K562 (cell line): ENCODE measurements at regions not wholly inside any gene's neighbourhood (a gene's known extent, or its start where the extent isn't known, plus 50 kb on each side); places are given as distances from the start of the nearest gene placed in this dataset.

ENCODE experiments used
- ATAC-seq: fragments of 200-7000 bp; cut with Tn5 transposase; 3 replicates; pipeline ENCODE4 v1.9.1; 2020; ENCODE audit warnings: moderate library complexity
- BruUV-seq: library from RNA; stranded (reverse); fragments of 400-500 nt; replicated peaks from 2 replicates; lab custom pipeline; 2021; lab: Mats Ljungman, UMichigan
- CTCF ChIA-PET: fragments of 300-600 bp; formaldehyde crosslinking; extraction: SDS; loops from one replicate; lab custom pipeline; 2021; ENCODE audit warnings: low intra/inter-chr PET ratio; lab: Yijun Ruan, JAX
- POLR2A ChIA-PET: fragments of 300-600, 350-650 bp; sonication (Branson Sonifier 250); formaldehyde crosslinking; extraction: SDS; loops from one replicate; lab custom pipeline; 2021; ENCODE audit warnings: antibody characterized with exemption, inconsistent platforms; lab: Yijun Ruan, JAX
- DNase-seq, 4 experiments: peaks; one replicate each; pipeline versions ENCODE4 v3.0.0 to v3.0.0-alpha.2; 2011 to 2018; ENCODE audit warnings: low spot score in 3 of 4, mixed read lengths in 3 of 4; ENCODE audit errors: extremely low read depth in 1 of 4
- FAIRE-seq: peaks from 2 replicates; lab custom pipeline; 2011; peaks lifted over from hg19 to GRCh38; lab: Jason Lieb, UNC
- H2AFZ ChIP-seq: 2 replicates; pipeline ENCODE4 v1.6.0; 2011; ENCODE audit warnings: low read depth, low read length, control low read depth, inconsistent platforms
- H3K27ac ChIP-seq: fragments of 200-600 bp; 3 replicates; pipeline ENCODE4 v1.8.0; 2011; ENCODE audit warnings: low read depth, mild to moderate bottlenecking, control low read depth, inconsistent platforms, low read length, moderate library complexity, mixed read lengths; ENCODE audit errors: extremely low read depth
- H3K27me3 ChIP-seq, 2 experiments: fragments of 300-600 bp in 1 of 2; 2 replicates in 1 of 2; 3 replicates in 1 of 2; pipeline versions ENCODE4 v1.6.0 to v1.8.0; 2011; ENCODE audit warnings: inconsistent platforms in 2 of 2, low read length in 2 of 2, mild to moderate bottlenecking in 1 of 2, mixed read lengths in 1 of 2, moderate library complexity in 1 of 2; ENCODE audit not compliant: control insufficient read depth in 2 of 2, insufficient read depth in 2 of 2
- H3K36me3 ChIP-seq: fragments of 300-600 bp; 3 replicates; pipeline ENCODE4 v1.8.0; 2011; ENCODE audit warnings: mild to moderate bottlenecking, low read length, inconsistent platforms; ENCODE audit not compliant: control insufficient read depth, insufficient read depth
- H3K4me1 ChIP-seq, 2 experiments: fragments of 200-600 bp in 1 of 2; replicated peaks in 1 of 2; 2 replicates in 1 of 2; 3 replicates in 1 of 2; pipeline versions ENCODE4 v1.5.1 to v1.8.0; 2011; ENCODE audit warnings: inconsistent platforms in 2 of 2, low read length in 2 of 2, mild to moderate bottlenecking in 1 of 2, mixed read lengths in 1 of 2, moderate library complexity in 1 of 2; ENCODE audit not compliant: control insufficient read depth in 2 of 2, insufficient read depth in 2 of 2
- H3K4me2 ChIP-seq: 2 replicates; pipeline ENCODE4 v1.6.1; 2011; ENCODE audit warnings: low read length, control low read depth, inconsistent platforms, mixed read lengths; ENCODE audit not compliant: insufficient read depth
- H3K4me3 ChIP-seq: fragments of 200-600 bp; sonication (generic), shearing (Covaris generic); 2 replicates; pipeline ENCODE4 v1.5.1; 2016; ENCODE audit warnings: control low read depth, inconsistent platforms
- H3K79me2 ChIP-seq: fragments of 200-600 bp; 3 replicates; pipeline ENCODE4 v1.8.0; 2011; ENCODE audit warnings: low read length, inconsistent platforms; ENCODE audit not compliant: control insufficient read depth, insufficient read depth
- H3K9ac ChIP-seq, 2 experiments: 2 replicates each; pipeline versions ENCODE4 v1.6.0 to v1.6.1; 2011; ENCODE audit warnings: low read depth in 2 of 2, low read length in 2 of 2, control low read depth in 1 of 2, inconsistent platforms in 1 of 2, mild to moderate bottlenecking in 1 of 2, mixed read lengths in 1 of 2; ENCODE audit not compliant: insufficient read depth in 1 of 2
- H3K9me1 ChIP-seq: one replicate; pipeline ENCODE4 v1.6.0; 2011; ENCODE audit warnings: inconsistent platforms, mild to moderate bottlenecking, low read length, moderate library complexity; ENCODE audit not compliant: control insufficient read depth, insufficient read depth
- H3K9me3 ChIP-seq: replicated peaks from 2 replicates; pipeline ENCODE4 v1.5.1; 2011; ENCODE audit warnings: low read depth, low read length, inconsistent platforms; ENCODE audit not compliant: control insufficient read depth, insufficient read depth
- H4K20me1 ChIP-seq: replicated peaks from 2 replicates; pipeline ENCODE4 v1.6.1; 2011; ENCODE audit warnings: low read length, inconsistent platforms, mixed read lengths; ENCODE audit not compliant: control insufficient read depth, insufficient read depth
- DDX20 ChIP-seq: fragments of 450-650 bp; IDR thresholded peaks from 2 replicates; pipeline ENCODE4 v1.6.1; 2016; ENCODE audit warnings: missing genetic modification characterization, low read depth, mild to moderate bottlenecking, missing compliant biosample characterization, moderate library complexity
- FOXM1 ChIP-seq, 2 experiments: fragments of 450-650 bp in 1 of 2; sonication (generic) in 1 of 2; formaldehyde crosslinking in 1 of 2; IDR thresholded peaks; 2 replicates each; pipeline versions ENCODE4 v1.6.1 to v1.9.0; 2017 to 2022; ENCODE audit warnings: low read depth in 2 of 2, mild to moderate bottlenecking in 2 of 2, missing genetic modification reagents in 1 of 2, moderate library complexity in 1 of 2
- KDM5B ChIP-seq: fragments of 200-600 bp; sonication (generic); IDR thresholded peaks from 2 replicates; pipeline ENCODE4 v1.6.1; 2012; ENCODE audit warnings: low read depth, mild to moderate bottlenecking, moderate library complexity, low read length, control low read depth, inconsistent platforms; ENCODE audit not compliant: insufficient replicate concordance
- KLF16 ChIP-seq: IDR thresholded peaks from 2 replicates; pipeline ENCODE4 v1.6.1; 2016; ENCODE audit warnings: antibody characterized with exemption
- MIER1 ChIP-seq: fragments of 450-650 bp; IDR thresholded peaks from 2 replicates; pipeline ENCODE4 v1.6.1; 2016; ENCODE audit warnings: antibody characterized with exemption, mild to moderate bottlenecking, low read depth
- MTA3 ChIP-seq: fragments of 450-650 bp; formaldehyde crosslinking; IDR thresholded peaks from 2 replicates; pipeline ENCODE4 v1.6.1; 2017; ENCODE audit warnings: mild to moderate bottlenecking, borderline replicate concordance
- NR1H2 ChIP-seq: sonication (generic); formaldehyde crosslinking; IDR thresholded peaks from 2 replicates; pipeline ENCODE4 v1.4.0; 2020; ENCODE audit warnings: mild to moderate bottlenecking, missing genetic modification reagents
- PCBP2 ChIP-seq: fragments of 200-400 bp; formaldehyde crosslinking; IDR thresholded peaks from 2 replicates; pipeline ENCODE4 v1.6.1; 2018; ENCODE audit warnings: low read length, low read depth, mild to moderate bottlenecking, moderate library complexity; ENCODE audit not compliant: poor library complexity, severe bottlenecking
- RBM39 ChIP-seq: fragments of 200-400 bp; formaldehyde crosslinking; optimal IDR thresholded peaks from 2 replicates; pipeline ENCODE3; 2018; ENCODE audit warnings: low read depth, low read length
- SIN3B ChIP-seq: fragments of 450-650 bp; IDR thresholded peaks from 2 replicates; pipeline ENCODE4 v1.6.1; 2017; ENCODE audit warnings: low read depth, mild to moderate bottlenecking, moderate library complexity
- TAL1 ChIP-seq: fragments of 450-650 bp; IDR thresholded peaks from 2 replicates; pipeline ENCODE4 v1.6.1; 2016; ENCODE audit warnings: mild to moderate bottlenecking
- TCFL5 ChIP-seq: fragments of 250-450 bp; sonication (Bioruptor Pico); conservative IDR thresholded peaks from 2 replicates; pipeline ENCODE4 v1.6.1; 2021; ENCODE audit warnings: mild to moderate bottlenecking, moderate library complexity, matching md5 sums
- ZNF140 ChIP-seq: fragments of 250-450 bp; sonication (Bioruptor Pico); IDR thresholded peaks from 2 replicates; pipeline ENCODE4 v1.8.0; 2021; ENCODE audit warnings: moderate library complexity, mild to moderate bottlenecking, inconsistent platforms
- ZNF263 ChIP-seq: sonication (generic); formaldehyde crosslinking; IDR thresholded peaks from 2 replicates; pipeline ENCODE4 v1.8.0; 2022; ENCODE audit warnings: mild to moderate bottlenecking, missing genetic modification reagents, borderline replicate concordance
- ZNF449 ChIP-seq: fragments of 250-450 bp; sonication (Bioruptor Pico); IDR thresholded peaks from 2 replicates; pipeline ENCODE4 v1.8.0; 2022; ENCODE audit warnings: moderate library complexity, mild to moderate bottlenecking, inconsistent platforms
- ZNF561 ChIP-seq: fragments of 450-650 bp; formaldehyde crosslinking; conservative IDR thresholded peaks from 2 replicates; pipeline ENCODE4 v1.4.0; 2020; ENCODE audit warnings: mild to moderate bottlenecking, moderate library complexity
- ZNF695 ChIP-seq: fragments of 450-650 bp; formaldehyde crosslinking; IDR thresholded peaks from 2 replicates; pipeline ENCODE4 v1.4.0; 2020; ENCODE audit warnings: mild to moderate bottlenecking, moderate library complexity
- WGBS: fragments of 100-300 bp; shearing (Covaris generic); methylation state at CpG from one replicate; pipeline ENCODE4 v1.1.6; 2016; ENCODE audit warnings: low coverage, mixed read lengths; ENCODE audit not compliant: insufficient coverage; ENCODE audit errors: missing lambda C conversion rate; 5-methylcytosine and 5-hydroxymethylcytosine counted together
- in situ Hi-C: fragments of 300-500 bp; cut with MboI; formaldehyde crosslinking; loops from 4 replicates; pipeline ENCODE4 v1.15.0; 2018; ENCODE audit warnings: inconsistent platforms, mixed read lengths
- intact Hi-C: fragments of 100-400 bp; cut with micrococcal nuclease; formaldehyde crosslinking; loops from 2 replicates; pipeline ENCODE4 v1.14.2; 2022

DNA sequence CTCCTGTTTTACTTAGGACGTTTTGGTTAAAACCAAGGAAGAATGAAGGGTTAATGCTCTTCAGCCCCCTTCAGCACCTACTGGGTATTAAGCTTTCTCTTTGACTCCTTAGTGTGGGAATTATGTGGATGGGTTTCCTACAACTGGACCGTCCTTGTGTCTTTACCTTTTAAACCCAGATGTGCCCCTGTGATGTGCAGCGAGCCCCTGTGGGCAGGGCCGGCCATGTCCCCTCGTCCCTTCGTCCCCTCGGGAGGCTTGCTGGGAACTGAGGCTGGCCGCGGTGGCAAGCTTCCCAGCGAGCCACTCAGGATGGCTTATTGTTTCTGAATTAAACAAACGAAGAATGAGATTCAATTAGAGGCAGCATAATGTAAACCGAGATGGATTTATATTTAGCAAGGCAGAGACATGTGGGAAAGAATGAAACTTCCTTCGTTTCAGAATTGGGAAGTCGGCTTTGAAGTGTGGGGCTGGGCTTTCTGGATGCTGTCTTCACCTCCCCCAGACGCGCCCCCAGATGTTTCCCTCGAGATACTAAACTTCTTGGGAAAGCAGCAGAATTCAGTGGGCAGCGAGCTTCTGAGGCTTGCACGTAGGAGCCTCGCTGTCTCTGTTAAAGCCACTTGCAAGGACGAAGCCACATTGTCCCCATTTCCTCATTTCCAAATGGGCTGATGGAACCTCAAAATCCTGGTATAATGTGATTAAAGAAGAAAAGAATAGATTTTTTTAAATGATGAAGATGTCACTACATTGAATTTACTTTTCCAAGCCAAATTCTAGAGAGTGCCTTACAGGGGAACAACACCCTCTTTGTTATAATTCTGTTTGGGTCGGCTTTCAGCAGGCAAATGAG, 146.0 kb downstream of the VAPA start (continued):
- TF ChIP-seq ZNF263: no peak

DNA sequence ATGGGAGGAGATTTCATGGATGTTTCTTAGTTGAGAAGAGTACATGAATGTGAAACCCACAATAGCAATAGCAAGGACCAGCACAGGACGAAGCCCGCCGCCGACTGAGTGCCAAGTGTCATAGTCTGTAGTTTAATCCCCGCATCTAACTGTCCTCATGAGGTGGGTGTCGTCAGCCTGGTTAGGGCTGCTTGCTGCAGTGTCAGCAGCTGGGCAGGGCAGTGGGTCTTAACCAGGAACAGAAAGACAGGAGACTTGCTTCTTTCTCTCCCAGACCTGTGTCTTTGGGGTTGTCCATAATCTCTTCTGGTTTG, 146.6 kb downstream of the VAPA start:
- H4K20me1 ChIP-seq: no peaks in the 10 kb centered on the region
- WGBS: 1% methylated on average over 6 of the region's 6 CpGs
- no TSS peak for BruUV-seq
- intact Hi-C loops (no loop called here), in situ Hi-C loops (no loop called here)
- H3K9me3 ChIP-seq: no peaks in the 10 kb centered on the region
- no peak overlapping the region for H3K9ac ChIP-seq
- H3K27me3 ChIP-seq: peaks cover 47 to 58% of the 10 kb centered on the region in 2 experiments
- ATAC-seq: 0 out of 3 replicates have a peak, but pooled peaks have one; percentile 38
- 0 out of 5 replicates have a peak, but pooled peaks cover 0 to 4% of the 10 kb centered on the region in 2 experiments for H3K4me1 ChIP-seq
- H3K4me2 ChIP-seq: no peak overlapping the region
- no peak overlapping the region for H2AFZ ChIP-seq
- H3K4me3 ChIP-seq: no peak overlapping the region
- no peak for DNase-seq
- no peak overlapping the region for H3K27ac ChIP-seq
- ChIA-PET CTCF (no interaction called here), POLR2A (interaction anchor here (0.7 to 1.4 kb wide), 2 partner anchors 47 to 101 kb away, joined by 3 to 5 read pairs; no protein-coding TSS in a partner anchor)
- no peaks in the 10 kb centered on the region for H3K36me3 ChIP-seq
- H3K79me2 ChIP-seq: no peaks in the 10 kb centered on the region
- no peak for FAIRE-seq
- no peak for TF ChIP-seq MIER1
- TF ChIP-seq ZNF140: no peak
- TF ChIP-seq DDX20: no peak
- no peak for TF ChIP-seq ZNF561
- no peak for TF ChIP-seq KLF16
- no peak for TF ChIP-seq ZNF449 (CRISPR knock-in tag)
- TF ChIP-seq FOXM1 (IDR thresholded peaks at IDR 0.05; ENCODE audit: low read depth): no peak
- TF ChIP-seq FOXM1 (CRISPR knock-in tag; IDR thresholded peaks at IDR 0.05; ENCODE audit: low read depth): no peak
- TF ChIP-seq TAL1: no peak
- TF ChIP-seq TCFL5 (CRISPR knock-in tag): no peak
- no peak for TF ChIP-seq KDM5B
- no peak for TF ChIP-seq MTA3
- TF ChIP-seq SIN3B: no peak
- no peak for TF ChIP-seq PCBP2
- TF ChIP-seq ZNF695 (CRISPR knock-in tag): no peak
- TF ChIP-seq RBM39: no peak
- no peak for TF ChIP-seq NR1H2
- no peaks in the 10 kb centered on the region for H3K9me1 ChIP-seq
